H9 (cell line): ENCODE measurements at regions not wholly inside any gene's neighbourhood (a gene's known extent, or its start where the extent isn't known, plus 50 kb on each side); places are given as distances from the start of the nearest gene placed in this dataset.

ENCODE experiments used
- DNase-seq: peaks from one replicate; pipeline ENCODE4 v3.0.0-alpha.2; 2017
- H2AFZ ChIP-seq: one replicate; pipeline ENCODE4 v1.6.1; 2013; ENCODE audit warnings: mild to moderate bottlenecking, low read length, control low read depth, moderate library complexity
- H2AK5ac ChIP-seq: 2 replicates; pipeline ENCODE4 v1.6.1; 2013; ENCODE audit warnings: low read length, control low read depth, mixed read lengths; ENCODE audit not compliant: insufficient read length
- H2BK120ac ChIP-seq: one replicate; pipeline ENCODE4 v1.6.1; 2013; ENCODE audit warnings: low read depth, mild to moderate bottlenecking, low read length, control low read depth, inconsistent platforms; ENCODE audit not compliant: poor library complexity, severe bottlenecking
- H2BK12ac ChIP-seq: 2 replicates; pipeline ENCODE4 v1.6.1; 2013; ENCODE audit warnings: low read length, control low read depth, mixed read lengths, low read depth; ENCODE audit not compliant: insufficient read length
- H2BK15ac ChIP-seq: 2 replicates; pipeline ENCODE4 v1.6.1; 2013; ENCODE audit warnings: low read depth, low read length, control low read depth
- H2BK20ac ChIP-seq: one replicate; pipeline ENCODE4 v1.6.1; 2013; ENCODE audit warnings: low read depth, mild to moderate bottlenecking, low read length, control low read depth, inconsistent platforms; ENCODE audit not compliant: poor library complexity, severe bottlenecking
- H2BK5ac ChIP-seq: 2 replicates; pipeline ENCODE4 v1.6.1; 2013; ENCODE audit warnings: low read length, control low read depth, mixed read lengths; ENCODE audit not compliant: insufficient read length
- H3K14ac ChIP-seq: 2 replicates; pipeline ENCODE4 v1.6.1; 2013; ENCODE audit warnings: low read length, control low read depth; ENCODE audit not compliant: insufficient read depth
- H3K18ac ChIP-seq: 2 replicates; pipeline ENCODE4 v1.6.1; 2013; ENCODE audit warnings: low read depth, mild to moderate bottlenecking, mixed read lengths, low read length, control low read depth; ENCODE audit not compliant: insufficient read length
- H3K23ac ChIP-seq: 2 replicates; pipeline ENCODE4 v1.6.1; 2013; ENCODE audit warnings: low read length, control low read depth, mixed read lengths, low read depth; ENCODE audit not compliant: insufficient read length
- H3K23me2 ChIP-seq: 2 replicates; pipeline ENCODE4 v1.6.1; 2013; ENCODE audit warnings: low read depth, mild to moderate bottlenecking, mixed read lengths, low read length, control low read depth; ENCODE audit not compliant: insufficient read length, poor library complexity, severe bottlenecking
- H3K27ac ChIP-seq: 2 replicates; pipeline ENCODE4 v1.5.1; 2013; ENCODE audit warnings: low read length, control low read depth, mixed read lengths, low read depth; ENCODE audit not compliant: insufficient read length
- H3K27me3 ChIP-seq: 2 replicates; pipeline ENCODE4 v1.6.1; 2013; ENCODE audit warnings: low read length, control low read depth, inconsistent platforms; ENCODE audit not compliant: insufficient read depth
- H3K4ac ChIP-seq: 2 replicates; pipeline ENCODE4 v1.6.1; 2013; ENCODE audit warnings: low read depth, mild to moderate bottlenecking, control low read depth, inconsistent platforms, low read length, moderate library complexity
- H3K4me1 ChIP-seq: 2 replicates; pipeline ENCODE4 v1.6.1; 2013; ENCODE audit warnings: low read length, control low read depth, inconsistent platforms; ENCODE audit not compliant: insufficient read depth
- H3K4me2 ChIP-seq: 2 replicates; pipeline ENCODE4 v1.6.1; 2013; ENCODE audit warnings: low read length, control low read depth, mixed read lengths; ENCODE audit not compliant: insufficient read length, insufficient read depth
- H3K56ac ChIP-seq: 2 replicates; pipeline ENCODE4 v1.6.1; 2013; ENCODE audit warnings: low read depth, mild to moderate bottlenecking, mixed read lengths, low read length, control low read depth; ENCODE audit not compliant: insufficient read length
- H3K79me1 ChIP-seq: 2 replicates; pipeline ENCODE4 v1.6.1; 2013; ENCODE audit warnings: low read depth, mild to moderate bottlenecking, moderate library complexity, low read length, control low read depth, inconsistent platforms; ENCODE audit not compliant: insufficient read depth, poor library complexity, severe bottlenecking
- H3K79me2 ChIP-seq: 2 replicates; pipeline ENCODE4 v1.6.1; 2013; ENCODE audit warnings: low read length, control low read depth, inconsistent platforms; ENCODE audit not compliant: insufficient read depth
- H3K9ac ChIP-seq: 2 replicates; pipeline ENCODE4 v1.6.1; 2013; ENCODE audit warnings: low read length, control low read depth, mixed read lengths; ENCODE audit not compliant: insufficient read length; ENCODE audit errors: extremely low read depth
- H3K9me3 ChIP-seq: one replicate; pipeline ENCODE4 v1.6.1; 2013; ENCODE audit warnings: low read depth, low read length, inconsistent platforms; ENCODE audit not compliant: control insufficient read depth
- H3T11ph ChIP-seq: one replicate; pipeline ENCODE4 v1.6.1; 2013; ENCODE audit warnings: mild to moderate bottlenecking, low read length, control low read depth, inconsistent platforms
- H4K20me1 ChIP-seq: one replicate; pipeline ENCODE4 v1.6.1; 2013; ENCODE audit not compliant: control insufficient read depth, insufficient read length, insufficient read depth
- H4K5ac ChIP-seq: 2 replicates; pipeline ENCODE4 v1.6.1; 2013; ENCODE audit warnings: low read depth, mild to moderate bottlenecking, mixed read lengths, low read length, control low read depth; ENCODE audit not compliant: insufficient read length
- H4K8ac ChIP-seq: replicated peaks from 2 replicates; pipeline ENCODE4 v1.6.1; 2013; ENCODE audit warnings: low read length, control low read depth, mixed read lengths, low read depth; ENCODE audit not compliant: insufficient read length
- H4K91ac ChIP-seq: 2 replicates; pipeline ENCODE4 v1.6.1; 2013; ENCODE audit warnings: low read depth, mild to moderate bottlenecking, moderate library complexity, mixed read lengths, low read length, control low read depth; ENCODE audit not compliant: insufficient read length
- H3K27ac Mint-ChIP-seq, 3 experiments: 2 replicates in 2 of 3; 3 replicates in 1 of 3; pipeline ENCODE4 v1.8.0; 2020 to 2021; ENCODE audit warnings: mixed read lengths in 3 of 3, mild to moderate bottlenecking in 1 of 3, moderate library complexity in 1 of 3
- H3K27me3 Mint-ChIP-seq: 2 replicates; pipeline ENCODE4 v1.8.0; 2021; ENCODE audit warnings: low read depth, mild to moderate bottlenecking, moderate library complexity, mixed read lengths
- H3K36me3 Mint-ChIP-seq, 3 experiments: 2 replicates in 2 of 3; 3 replicates in 1 of 3; pipeline ENCODE4 v1.8.0; 2020 to 2021; ENCODE audit warnings: low read depth in 3 of 3, mixed read lengths in 3 of 3; ENCODE audit not compliant: insufficient read depth in 1 of 3
- H3K4me1 Mint-ChIP-seq, 2 experiments: 2 replicates each; pipeline ENCODE4 v1.8.0; 2020; ENCODE audit warnings: mixed read lengths in 2 of 2
- H3K4me3 Mint-ChIP-seq, 2 experiments: 2 replicates in 1 of 2; 3 replicates in 1 of 2; pipeline ENCODE4 v1.8.0; 2020 to 2021; ENCODE audit warnings: mild to moderate bottlenecking in 2 of 2, mixed read lengths in 2 of 2, moderate library complexity in 1 of 2
- H3K9me3 Mint-ChIP-seq, 2 experiments: 2 replicates in 1 of 2; 3 replicates in 1 of 2; pipeline ENCODE4 v1.8.0; 2020; ENCODE audit warnings: mild to moderate bottlenecking in 2 of 2, mixed read lengths in 2 of 2, moderate library complexity in 1 of 2
- TF ChIP-seq, protein P1 (sequence below): fragments of 200-600 bp; sonication (generic); conservative IDR thresholded peaks from 3 replicates; pipeline ENCODE4 v1.8.0; 2021; ENCODE audit warnings: antibody characterized with exemption, mild to moderate bottlenecking

DNA sequence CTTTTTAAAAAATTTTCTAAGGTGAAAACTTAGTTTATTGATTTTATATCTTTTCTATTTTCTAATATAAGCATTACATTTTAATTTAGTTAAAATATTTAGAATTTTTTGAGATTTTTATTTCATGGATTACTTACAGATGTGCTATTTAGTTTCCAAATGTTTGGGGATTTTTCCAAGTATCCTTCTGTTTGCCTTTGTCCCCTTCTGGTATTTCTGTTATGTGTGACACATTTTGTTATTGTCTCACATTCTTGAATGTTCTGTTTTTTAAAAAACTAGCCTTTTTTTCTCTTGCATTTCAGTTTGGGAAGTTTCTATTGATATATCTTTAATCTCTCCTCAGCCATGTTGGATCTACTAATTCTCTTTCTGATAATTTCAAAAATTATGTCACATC, 234.9 kb downstream of the FAM170A start:
- no peak overlapping the region for H3K14ac ChIP-seq
- H3K23ac ChIP-seq, result no peak overlapping the region
- H2BK120ac ChIP-seq, result no peak overlapping the region
- DNase-seq, result no peak
- H4K8ac ChIP-seq, result no peak overlapping the region
- Mint-ChIP-seq H3K4me1 (peaks cover 12 to 17% of the 10 kb centered on the region in 2 experiments), H3K4me3 (no peak overlapping the region), H3K36me3 (no peaks in the 10 kb centered on the region), H3K9me3 (no peaks in the 10 kb centered on the region), H3K27me3 (no peaks in the 10 kb centered on the region), H3K27ac (no peak overlapping the region)
- no peaks in the 10 kb centered on the region for H4K20me1 ChIP-seq
- H3K27ac ChIP-seq, result no peak overlapping the region
- H3T11ph ChIP-seq, result no peak overlapping the region
- H4K5ac ChIP-seq, result no peak overlapping the region
- H3K23me2 ChIP-seq, result no peaks in the 10 kb centered on the region
- H2AFZ ChIP-seq, result no peak overlapping the region
- TF ChIP-seq, protein P1, sequence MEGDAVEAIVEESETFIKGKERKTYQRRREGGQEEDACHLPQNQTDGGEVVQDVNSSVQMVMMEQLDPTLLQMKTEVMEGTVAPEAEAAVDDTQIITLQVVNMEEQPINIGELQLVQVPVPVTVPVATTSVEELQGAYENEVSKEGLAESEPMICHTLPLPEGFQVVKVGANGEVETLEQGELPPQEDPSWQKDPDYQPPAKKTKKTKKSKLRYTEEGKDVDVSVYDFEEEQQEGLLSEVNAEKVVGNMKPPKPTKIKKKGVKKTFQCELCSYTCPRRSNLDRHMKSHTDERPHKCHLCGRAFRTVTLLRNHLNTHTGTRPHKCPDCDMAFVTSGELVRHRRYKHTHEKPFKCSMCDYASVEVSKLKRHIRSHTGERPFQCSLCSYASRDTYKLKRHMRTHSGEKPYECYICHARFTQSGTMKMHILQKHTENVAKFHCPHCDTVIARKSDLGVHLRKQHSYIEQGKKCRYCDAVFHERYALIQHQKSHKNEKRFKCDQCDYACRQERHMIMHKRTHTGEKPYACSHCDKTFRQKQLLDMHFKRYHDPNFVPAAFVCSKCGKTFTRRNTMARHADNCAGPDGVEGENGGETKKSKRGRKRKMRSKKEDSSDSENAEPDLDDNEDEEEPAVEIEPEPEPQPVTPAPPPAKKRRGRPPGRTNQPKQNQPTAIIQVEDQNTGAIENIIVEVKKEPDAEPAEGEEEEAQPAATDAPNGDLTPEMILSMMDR, result no peak
- H2AK5ac ChIP-seq, result no peak overlapping the region
- no peaks in the 10 kb centered on the region for H3K9me3 ChIP-seq
- no peak overlapping the region for H3K4ac ChIP-seq
- H3K79me2 ChIP-seq, result no peaks in the 10 kb centered on the region
- H2BK20ac ChIP-seq, result no peak overlapping the region
- H3K4me2 ChIP-seq, result no peak overlapping the region
- H3K27me3 ChIP-seq, result no peaks in the 10 kb centered on the region
- no peak overlapping the region for H2BK15ac ChIP-seq
- no peak overlapping the region for H3K18ac ChIP-seq
- no peak overlapping the region for H2BK12ac ChIP-seq
- H3K9ac ChIP-seq, result no peak overlapping the region
- no peak overlapping the region for H4K91ac ChIP-seq
- H2BK5ac ChIP-seq, result no peak overlapping the region
- no peak overlapping the region for H3K56ac ChIP-seq
- H3K79me1 ChIP-seq, result no peaks in the 10 kb centered on the region
- H3K4me1 ChIP-seq, result no peaks in the 10 kb centered on the region; the same call in 1 of the 2 replicates
